ENCODE measurements at regions not wholly inside any gene's neighbourhood (a gene's known extent, or its start where the extent isn't known, plus 50 kb on each side); places are given as distances from the start of the nearest gene placed in this dataset.
"Not testable (repeated sequence)": the region's sequence is repeated elsewhere in the genome, so short reads cannot be mapped to it uniquely, and the experiment has no call there.

- no peak for DNase-seq
Observed at GRCh38 chr3:26078539-26078938, 288.6 kb downstream of the OXSM start.

- no peak for DNase-seq
Observed at GRCh38 chr3:26081166-26081565, 291.3 kb downstream of the OXSM start.

- no peak for DNase-seq
Observed at GRCh38 chr3:26081806-26082205, 291.9 kb downstream of the OXSM start.

- no peak for DNase-seq
Observed at GRCh38 chr3:26082911-26083310, 293.0 kb downstream of the OXSM start.

GRCh38 chr3:26084629-26085028, 294.7 kb downstream of the OXSM start:
- no peak for DNase-seq

GRCh38 chr3:26087751-26088150, 297.9 kb downstream of the OXSM start:
- no peak for DNase-seq

- no peak for DNase-seq
Observed at GRCh38 chr3:26089249-26089648, 299.4 kb downstream of the OXSM start.

GRCh38 chr3:26090589-26090988, 300.7 kb downstream of the OXSM start:
- no peak for DNase-seq

- no peak for DNase-seq
Observed at GRCh38 chr3:26091096-26091495, 301.2 kb downstream of the OXSM start.

GRCh38 chr3:26091626-26092025, 301.7 kb downstream of the OXSM start:
- no peak for DNase-seq

GRCh38 chr3:26097111-26097510, 307.2 kb downstream of the OXSM start:
- DNase-seq: not testable (repeated sequence)

- no peak for DNase-seq
Observed at GRCh38 chr3:26099692-26100091, 309.8 kb downstream of the OXSM start.

- DNase-seq: no peak
Observed at GRCh38 chr3:26100176-26100575, 310.3 kb downstream of the OXSM start.

- no peak for DNase-seq
Observed at GRCh38 chr3:26102376-26102775, 312.5 kb downstream of the OXSM start.

GRCh38 chr3:26104851-26105251, 315.0 kb downstream of the OXSM start:
- DNase-seq: no peak

GRCh38 chr3:26105261-26105660, 315.4 kb downstream of the OXSM start:
- DNase-seq: no peak

GRCh38 chr3:26106228-26106627, 316.3 kb downstream of the OXSM start:
- DNase-seq: no peak

GRCh38 chr3:26108846-26109489, 319.1 kb downstream of the OXSM start:
- no peak for DNase-seq

GRCh38 chr3:26114851-26115250, 325.0 kb downstream of the OXSM start:
- no peak for DNase-seq

- DNase-seq: no peak
Observed at GRCh38 chr3:26118165-26118564, 328.3 kb downstream of the OXSM start.

GRCh38 chr3:26132942-26133341, 343.1 kb downstream of the OXSM start:
- DNase-seq: no peak

GRCh38 chr3:26141296-26141695, 351.4 kb downstream of the OXSM start:
- no peak for DNase-seq

GRCh38 chr3:26145769-26146168, 355.9 kb downstream of the OXSM start:
- DNase-seq: no peak

GRCh38 chr3:26157428-26157827, 367.5 kb downstream of the OXSM start:
- not testable (repeated sequence) for DNase-seq

- DNase-seq: no peak
Observed at GRCh38 chr3:26171006-26171405, 381.1 kb downstream of the OXSM start.
